Esophagus squamous epithelium (tissue), 5 donors: ENCODE measurements at regions not wholly inside any gene's neighbourhood (a gene's known extent, or its start where the extent isn't known, plus 50 kb on each side); places are given as distances from the start of the nearest gene placed in this dataset.

Experiments
- DNase-seq: peaks from one replicate; lab custom pipeline; 2025; lab: John Stamatoyannopoulos, UW
- H3K27ac ChIP-seq, 4 donors: fragments of 200-600 bp; sonication (generic); one replicate each; pipeline ENCODE4 v1.5.1; 2016 to 2019; ENCODE audit warnings: mild to moderate bottlenecking in 1 of 4
- H3K27me3 ChIP-seq, 4 donors: fragments of 200-600 bp; sonication (generic); 1 replicate in 3 of 4; 2 replicates in 1 of 4; pipeline versions ENCODE4 v1.5.1 to v1.6.0; 2017 to 2021; ENCODE audit warnings: antibody characterized with exemption in 1 of 4
- H3K36me3 ChIP-seq, 3 donors: fragments of 200-600 bp; sonication (generic); one replicate each; pipeline ENCODE4 v1.5.1; 2016 to 2019
- H3K4me1 ChIP-seq, 3 donors: fragments of 200-600 bp; sonication (generic); one replicate each; pipeline ENCODE4 v1.5.1; 2017 to 2019
- H3K4me3 ChIP-seq, 4 donors: fragments of 200-600 bp; sonication (generic); 1 replicate in 3 of 4; 2 replicates in 1 of 4; pipeline ENCODE4 v1.5.1; 2016 to 2019; ENCODE audit warnings: mild to moderate bottlenecking in 2 of 4, moderate library complexity in 1 of 4
- H3K9me3 ChIP-seq, 3 donors: fragments of 200-600 bp; sonication (generic); one replicate each; pipeline ENCODE4 v1.5.1; 2016 to 2019
- POLR2A ChIP-seq, 4 donors: fragments of 450-650 bp; IDR thresholded peaks; one replicate each; pipeline ENCODE4 v1.6.1; 2017; ENCODE audit warnings: antibody characterized with exemption in 4 of 4, mild to moderate bottlenecking in 4 of 4, moderate library complexity in 3 of 4
- WGBS, 2 donors: methylation state at CpG; one replicate each; pipeline ENCODE4 v1.1.5; 2018; 5-methylcytosine and 5-hydroxymethylcytosine counted together
- intact Hi-C: fragments of 100-400 bp; cut with DNase I; formaldehyde crosslinking; loops from one replicate; pipeline ENCODE4 v1.15.0; 2022
- TF ChIP-seq, protein P1 (sequence below), 6 experiments: fragments of 450-650 bp in 4 of 6; fragments of 200-600 bp in 2 of 6; sonication (generic) in 2 of 6; IDR thresholded peaks; one replicate each; pipeline ENCODE4 v1.5.1; 2016 to 2019; ENCODE audit warnings: antibody characterized with exemption in 6 of 6, mild to moderate bottlenecking in 4 of 6, moderate library complexity in 4 of 6
- donor health status: DM: yes; HTN: yes; CAD: no.

DNA sequence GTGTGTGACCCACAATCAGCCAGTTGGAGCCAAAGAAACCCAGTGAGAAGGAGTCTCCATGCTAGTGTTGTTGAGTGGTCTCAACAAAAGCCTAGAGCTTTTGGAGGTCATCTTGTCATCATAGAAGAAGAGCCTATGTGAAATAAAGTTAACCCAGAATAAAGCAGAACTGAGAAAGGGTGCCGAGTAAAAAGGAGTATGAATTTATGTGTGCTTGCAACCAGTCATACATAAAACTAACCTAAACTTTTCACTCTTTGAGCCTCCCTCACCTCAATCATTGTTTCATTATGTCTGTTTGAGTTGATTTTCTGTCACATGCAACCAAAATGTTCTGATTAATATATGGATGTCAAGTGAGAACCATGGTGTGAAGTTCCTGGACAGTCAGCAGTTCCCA, 599.3 kb upstream of the ZEB2 start:
- Histone ChIP-seq H3K4me1 (peaks cover 0 to 4% (median 0%) of the 10 kb centered on the region in 3 donors), H3K4me3 (no peak overlapping the region), H3K36me3 (no peaks in the 10 kb centered on the region), H3K27ac (no peak overlapping the region), H3K9me3 (no peaks in the 10 kb centered on the region), H3K27me3 (no peaks in the 10 kb centered on the region)
- intact Hi-C loops, result no loop called here
- TF ChIP-seq, protein P1, sequence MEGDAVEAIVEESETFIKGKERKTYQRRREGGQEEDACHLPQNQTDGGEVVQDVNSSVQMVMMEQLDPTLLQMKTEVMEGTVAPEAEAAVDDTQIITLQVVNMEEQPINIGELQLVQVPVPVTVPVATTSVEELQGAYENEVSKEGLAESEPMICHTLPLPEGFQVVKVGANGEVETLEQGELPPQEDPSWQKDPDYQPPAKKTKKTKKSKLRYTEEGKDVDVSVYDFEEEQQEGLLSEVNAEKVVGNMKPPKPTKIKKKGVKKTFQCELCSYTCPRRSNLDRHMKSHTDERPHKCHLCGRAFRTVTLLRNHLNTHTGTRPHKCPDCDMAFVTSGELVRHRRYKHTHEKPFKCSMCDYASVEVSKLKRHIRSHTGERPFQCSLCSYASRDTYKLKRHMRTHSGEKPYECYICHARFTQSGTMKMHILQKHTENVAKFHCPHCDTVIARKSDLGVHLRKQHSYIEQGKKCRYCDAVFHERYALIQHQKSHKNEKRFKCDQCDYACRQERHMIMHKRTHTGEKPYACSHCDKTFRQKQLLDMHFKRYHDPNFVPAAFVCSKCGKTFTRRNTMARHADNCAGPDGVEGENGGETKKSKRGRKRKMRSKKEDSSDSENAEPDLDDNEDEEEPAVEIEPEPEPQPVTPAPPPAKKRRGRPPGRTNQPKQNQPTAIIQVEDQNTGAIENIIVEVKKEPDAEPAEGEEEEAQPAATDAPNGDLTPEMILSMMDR (IDR thresholded peaks at IDR 0.05), result no peak
- no peak for TF ChIP-seq POLR2A (IDR thresholded peaks at IDR 0.05)
- DNase-seq, result no peak
- 94 to 100% methylated on average over 1 of the region's 1 CpG for WGBS, 2 donors

DNA sequence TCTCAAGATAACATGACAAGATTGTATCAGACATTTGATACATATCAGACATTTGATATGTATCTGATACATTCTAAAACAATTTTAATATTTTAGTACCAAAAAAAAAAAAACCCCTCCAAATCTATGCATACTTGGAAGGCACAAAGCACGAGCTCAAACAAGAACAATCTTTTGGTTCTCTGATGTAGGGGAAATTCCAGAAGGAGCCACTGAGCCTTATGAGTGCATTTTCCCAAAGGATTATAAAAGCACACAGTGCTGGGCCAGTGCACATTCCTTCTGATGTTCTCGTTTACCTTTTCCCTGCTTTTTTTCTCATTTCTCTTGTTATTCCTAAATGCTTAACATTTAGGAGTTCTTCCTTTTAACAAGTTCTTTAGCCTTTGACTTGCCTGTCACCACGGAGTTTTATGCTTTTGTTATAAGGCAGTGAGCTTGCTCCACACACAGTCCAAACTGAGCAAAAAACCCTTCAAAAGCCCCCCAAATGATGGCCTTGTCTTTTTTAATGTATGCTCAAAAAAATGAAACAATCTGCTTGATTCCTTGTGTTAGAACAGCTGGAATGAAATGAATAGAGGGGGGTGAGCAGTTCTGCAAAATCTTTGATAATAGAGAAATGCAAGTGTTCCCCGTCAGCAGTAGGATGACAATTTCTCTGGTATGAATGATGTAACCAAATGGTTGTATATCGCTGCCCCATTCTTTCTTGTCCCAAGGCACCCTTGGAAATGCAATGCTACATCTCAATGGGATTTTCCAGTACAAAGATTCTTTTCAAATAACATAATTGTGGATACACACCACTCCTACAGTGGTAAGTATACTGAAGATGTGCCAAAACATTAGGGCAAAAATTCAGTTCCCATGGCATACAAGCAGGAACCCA, 597.2 kb upstream of the ZEB2 start:
- 44 to 63% methylated on average over 5 of the region's 5 CpGs for WGBS, 2 donors

DNA sequence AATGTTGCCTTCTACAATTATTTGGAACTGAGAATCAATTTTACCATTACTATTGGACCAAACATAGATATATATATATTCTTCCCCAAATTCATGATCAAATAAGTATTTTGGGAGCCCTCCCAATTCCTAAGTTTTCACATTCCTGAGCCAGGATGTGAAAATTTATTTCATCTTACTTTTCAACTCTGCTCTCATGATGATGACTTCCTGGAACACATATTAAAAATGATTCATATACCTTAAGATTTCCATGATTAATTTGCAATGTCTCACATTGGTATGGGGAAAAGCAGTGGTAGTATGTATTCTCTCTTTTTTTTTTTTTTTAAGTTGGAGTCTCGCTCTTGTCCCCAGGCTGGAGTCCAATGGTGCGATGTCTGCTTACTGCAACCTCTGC, 596.1 kb upstream of the ZEB2 start:
- Histone ChIP-seq H3K36me3 (no peaks in the 10 kb centered on the region), H3K4me3 (no peak overlapping the region), H3K27me3 (no peaks in the 10 kb centered on the region), H3K27ac (no peak overlapping the region), H3K9me3 (no peaks in the 10 kb centered on the region), H3K4me1 (peaks cover 0 to 4% (median 0%) of the 10 kb centered on the region in 3 donors)
- DNase-seq, result no peak
- intact Hi-C loops, result no loop called here
- 100% methylated on average over 2 of the region's 2 CpGs for WGBS, 2 donors
- TF ChIP-seq POLR2A (IDR thresholded peaks at IDR 0.05), result no peak
- TF ChIP-seq, protein P1 (IDR thresholded peaks at IDR 0.05), result no peak

More for the DNA sequence above, 597.2 kb upstream of the ZEB2 start:
- Histone ChIP-seq H3K9me3 (no peaks in the 10 kb centered on the region), H3K27me3 (no peaks in the 10 kb centered on the region), H3K4me3 (no peak overlapping the region), H3K4me1 (peaks cover 0 to 4% (median 0%) of the 10 kb centered on the region in 3 donors), H3K27ac (no peak overlapping the region), H3K36me3 (no peaks in the 10 kb centered on the region)
- DNase-seq, result no peak
- intact Hi-C loops, result no loop called here
- TF ChIP-seq, protein P1 (IDR thresholded peaks at IDR 0.05), result no peak
- no peak for TF ChIP-seq POLR2A (IDR thresholded peaks at IDR 0.05)

DNA sequence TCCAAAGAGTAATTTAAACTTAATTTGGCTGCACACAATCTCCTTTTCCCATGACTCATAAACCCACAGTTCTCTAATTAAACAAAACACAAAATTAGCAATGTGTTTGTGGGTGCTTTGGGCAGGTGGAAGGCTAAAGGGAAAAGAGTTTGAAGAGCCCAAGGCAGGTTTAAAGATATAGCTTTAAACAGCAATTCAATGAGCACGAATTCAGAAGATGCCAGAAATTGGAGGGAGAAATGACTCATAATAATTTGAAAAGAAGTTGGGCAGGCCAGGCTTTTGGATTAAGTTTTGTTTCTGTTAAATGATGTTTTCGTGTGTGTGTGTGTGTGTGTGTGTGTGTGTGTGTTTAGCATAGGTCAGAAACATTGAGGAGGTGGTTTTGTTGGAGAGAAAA, 594.8 kb upstream of the ZEB2 start:
- no peak for DNase-seq
- 15 to 30% methylated on average over 2 of the region's 2 CpGs for WGBS, 2 donors
- no peak for TF ChIP-seq POLR2A (IDR thresholded peaks at IDR 0.05)
- TF ChIP-seq, protein P1 (IDR thresholded peaks at IDR 0.05), result no peak
- Histone ChIP-seq H3K27ac (no peak overlapping the region), H3K36me3 (no peaks in the 10 kb centered on the region), H3K9me3 (no peaks in the 10 kb centered on the region), H3K4me3 (no peak overlapping the region), H3K27me3 (no peaks in the 10 kb centered on the region), H3K4me1 (peaks cover 0 to 4% (median 0%) of the 10 kb centered on the region in 3 donors)
- intact Hi-C loops, result no loop called here

DNA sequence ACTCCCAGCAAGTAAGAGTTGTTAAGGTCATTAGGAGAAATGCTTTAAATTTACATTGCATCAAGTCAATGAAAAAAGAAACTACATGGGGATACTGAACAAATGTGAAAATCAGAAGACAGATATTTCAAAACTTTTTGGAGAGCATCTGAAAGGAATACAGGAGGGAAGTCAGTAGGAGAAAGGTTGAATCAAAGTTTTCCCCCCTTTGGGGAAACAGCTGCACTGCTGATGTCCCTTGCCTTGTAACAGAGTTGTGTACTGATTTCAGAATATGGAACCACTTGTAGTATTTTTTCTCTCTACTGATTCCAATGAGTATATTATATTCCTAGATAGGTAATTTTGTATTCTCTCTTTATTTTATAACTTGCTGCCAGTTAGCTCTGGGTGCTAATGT, 592.5 kb upstream of the ZEB2 start:
- H3K9me3 ChIP-seq, result no peaks in the 10 kb centered on the region
- H3K27ac ChIP-seq, result no peak overlapping the region
- no peak for DNase-seq
- no peak for TF ChIP-seq POLR2A (IDR thresholded peaks at IDR 0.05)
- TF ChIP-seq, protein P1 (IDR thresholded peaks at IDR 0.05), result no peak
- H3K36me3 ChIP-seq, result no peaks in the 10 kb centered on the region
- intact Hi-C loops, result no loop called here
- no peaks in the 10 kb centered on the region for H3K27me3 ChIP-seq
- H3K4me3 ChIP-seq, result no peak overlapping the region
- H3K4me1 ChIP-seq, result peaks cover 0 to 4% (median 0%) of the 10 kb centered on the region in 3 donors
